Retina (tissue), 1 donor: ENCODE measurements at regions not wholly inside any gene's neighbourhood (a gene's known extent, or its start where the extent isn't known, plus 50 kb on each side); places are given as distances from the start of the nearest gene placed in this dataset.
A peak's percentile ranks its signal among the peaks of the same experiment; 100 is the strongest.

Experiments
- DNase-seq: peaks from one replicate; pipeline ENCODE4 v3.0.0-alpha.2; 2016

DNA sequence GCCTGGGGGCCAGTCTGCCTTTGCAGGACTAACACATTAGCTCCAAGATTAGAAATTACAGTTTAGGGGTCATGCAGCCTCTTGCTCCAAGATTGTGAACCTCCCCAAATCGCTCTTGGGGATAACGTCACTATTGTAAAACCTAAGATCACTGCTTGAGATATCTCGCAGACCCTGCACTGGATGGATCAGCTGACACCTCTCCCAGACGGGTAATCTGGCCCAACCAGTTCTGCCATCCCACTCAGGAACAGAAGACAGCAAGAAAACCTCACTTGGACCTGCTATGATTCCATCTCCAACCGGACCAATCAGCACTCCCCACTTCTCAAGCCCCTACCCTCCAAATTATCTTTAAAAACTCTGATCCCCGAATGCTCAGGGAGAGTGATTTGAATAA is 431.2 kb downstream of the GPM6A start:
- DNase-seq = no peak

GRCh38 chr4:175385797-175386196 is 426.3 kb downstream of the GPM6A start:
- no peak for DNase-seq

DNA sequence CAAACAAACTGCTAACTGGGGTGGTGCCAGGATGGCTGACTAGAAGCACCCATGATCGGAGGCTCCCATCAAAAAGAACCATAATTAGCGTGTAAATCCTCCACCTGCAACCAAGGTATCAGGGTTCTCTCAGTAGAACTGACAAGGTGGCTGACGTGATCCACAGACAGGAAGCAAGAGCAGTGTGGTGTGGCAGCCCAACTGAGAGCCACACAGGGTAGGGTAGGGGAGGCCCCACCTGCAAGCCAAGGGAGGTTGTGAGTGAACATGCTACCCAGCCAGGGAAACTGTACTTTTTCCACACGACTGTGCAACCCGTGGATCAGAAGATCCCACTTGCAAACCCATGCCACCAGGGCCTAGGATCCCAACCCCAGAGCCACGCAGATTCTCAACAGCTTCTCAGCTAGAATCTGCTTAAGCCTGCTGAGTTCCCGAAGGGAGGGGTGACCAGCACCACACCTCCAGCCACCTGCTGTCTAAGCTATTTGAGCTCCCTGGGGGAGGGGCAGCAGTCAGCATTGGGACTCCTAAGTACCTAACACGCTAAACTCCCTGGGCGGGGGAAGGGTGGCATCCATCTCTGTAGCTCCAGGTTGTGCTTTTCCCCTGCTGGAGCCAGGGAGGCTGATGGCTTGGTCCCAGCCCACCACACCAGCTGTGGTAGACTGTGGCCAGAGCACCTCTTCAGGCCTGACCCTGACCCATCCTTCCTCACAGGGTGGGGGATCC is 425.1 kb downstream of the GPM6A start:
- DNase-seq = no peak

DNA sequence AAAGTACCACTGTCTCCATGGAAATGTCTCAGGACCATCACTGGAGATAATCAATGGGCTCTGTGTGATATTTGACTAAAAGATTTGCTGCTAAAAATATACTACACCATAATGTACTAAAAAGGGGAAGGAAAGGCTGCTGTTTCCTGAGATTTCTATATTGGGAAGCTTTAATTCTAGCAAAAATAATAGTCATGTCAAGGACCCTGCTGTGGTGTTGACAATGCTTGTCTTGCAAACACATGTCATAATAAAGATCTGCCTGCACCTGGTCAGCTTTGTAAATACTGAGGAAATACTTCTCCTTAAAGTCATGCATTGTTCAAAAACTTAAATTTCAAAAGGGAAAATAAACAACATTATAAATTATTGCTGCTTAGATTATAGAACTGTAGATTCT is 417.9 kb downstream of the GPM6A start:
- no peak for DNase-seq

DNA sequence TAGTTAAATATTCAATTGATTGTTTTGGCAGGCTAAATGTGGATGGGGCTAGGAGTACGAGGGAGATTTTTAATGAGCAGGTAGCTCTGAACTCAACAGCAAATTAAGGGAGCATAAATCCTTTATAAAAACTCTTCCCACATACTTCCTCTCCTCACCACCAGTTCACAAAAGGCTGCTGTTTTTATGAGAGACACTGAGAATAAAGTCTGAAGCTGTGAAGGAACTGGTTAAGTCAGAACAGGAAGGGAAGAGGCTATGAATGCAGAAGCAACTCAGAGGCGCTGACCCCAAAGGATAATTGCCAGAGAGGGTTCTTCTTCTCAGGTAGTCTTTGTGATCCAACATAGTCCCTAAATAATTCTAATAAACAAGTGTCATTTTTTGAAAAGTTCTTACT is 406.1 kb downstream of the GPM6A start:
- DNase-seq = no peak

GRCh38 chr4:175407926-175408325 is 404.1 kb downstream of the GPM6A start:
- no peak for DNase-seq

DNA sequence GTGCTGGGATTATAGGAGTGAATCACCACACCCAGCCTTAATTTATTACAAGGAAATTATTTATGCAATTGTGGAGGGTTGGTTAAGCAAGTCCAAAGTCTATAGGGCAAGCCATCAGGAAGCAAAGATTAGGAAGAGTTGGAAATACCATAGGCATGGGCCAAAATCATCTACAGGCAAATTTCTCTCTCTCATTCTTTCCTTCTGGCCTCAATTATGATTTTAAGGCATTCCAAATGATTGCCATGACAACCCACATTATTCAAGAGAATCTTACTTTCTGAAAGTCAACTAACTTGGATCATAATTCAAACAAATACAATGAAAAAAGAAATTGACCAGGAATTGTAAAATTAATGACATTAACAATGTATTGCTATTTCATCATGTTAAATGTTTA is 400.8 kb downstream of the GPM6A start:
- DNase-seq = no peak

DNA sequence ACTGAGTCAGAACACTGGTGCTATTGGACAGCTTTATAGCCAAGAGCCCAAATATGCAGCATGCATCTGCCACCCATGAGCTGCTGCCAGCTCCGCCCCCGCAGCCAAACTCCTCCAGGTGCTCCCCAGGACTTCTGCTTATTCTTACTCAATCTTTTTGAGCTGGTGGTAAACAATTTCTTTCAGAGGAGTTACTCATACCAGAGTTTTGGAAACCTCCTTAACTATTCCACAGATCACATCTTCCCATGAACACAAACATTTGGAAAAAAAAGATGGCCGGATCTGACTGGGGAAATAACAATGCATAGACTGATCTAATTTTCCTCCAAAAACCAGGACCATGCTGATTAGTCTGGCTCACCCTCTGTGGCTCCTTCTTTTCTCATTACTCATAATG is 399.9 kb downstream of the GPM6A start:
- no peak for DNase-seq

GRCh38 chr4:175412746-175413145 is 399.3 kb downstream of the GPM6A start:
- no peak for DNase-seq

- no peak for DNase-seq
Observed at GRCh38 chr4:175413561-175413960, 398.5 kb downstream of the GPM6A start.

GRCh38 chr4:175414602-175415001 is 397.5 kb downstream of the GPM6A start:
- DNase-seq = no peak

- DNase-seq = no peak
Observed at GRCh38 chr4:175418516-175418915, 393.5 kb downstream of the GPM6A start.

- DNase-seq = no peak
Observed at GRCh38 chr4:175419236-175419718, 392.8 kb downstream of the GPM6A start.

GRCh38 chr4:175421506-175421905 is 390.6 kb downstream of the GPM6A start:
- no peak for DNase-seq

GRCh38 chr4:175422331-175422730 is 389.7 kb downstream of the GPM6A start:
- DNase-seq = no peak

DNA sequence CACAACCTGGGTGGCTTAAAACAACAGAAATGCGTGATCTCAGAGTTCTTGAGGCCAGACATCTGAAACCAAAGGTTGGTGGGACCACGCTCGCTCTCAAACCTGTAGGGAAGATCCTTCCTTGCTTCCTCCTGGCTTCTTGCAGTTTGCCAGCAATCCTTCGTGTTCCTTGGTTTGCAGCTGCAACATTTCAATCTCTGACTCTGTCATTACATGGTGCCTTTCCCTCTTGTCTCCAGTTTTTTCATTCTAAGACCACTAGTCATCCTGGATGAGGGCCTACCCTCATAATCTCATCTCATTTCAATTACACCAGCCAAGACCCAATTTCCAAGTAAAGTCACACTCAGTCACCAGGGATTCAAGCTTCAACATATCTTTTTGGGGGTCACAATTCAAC is 388.0 kb downstream of the GPM6A start:
- DNase-seq = no peak

DNA sequence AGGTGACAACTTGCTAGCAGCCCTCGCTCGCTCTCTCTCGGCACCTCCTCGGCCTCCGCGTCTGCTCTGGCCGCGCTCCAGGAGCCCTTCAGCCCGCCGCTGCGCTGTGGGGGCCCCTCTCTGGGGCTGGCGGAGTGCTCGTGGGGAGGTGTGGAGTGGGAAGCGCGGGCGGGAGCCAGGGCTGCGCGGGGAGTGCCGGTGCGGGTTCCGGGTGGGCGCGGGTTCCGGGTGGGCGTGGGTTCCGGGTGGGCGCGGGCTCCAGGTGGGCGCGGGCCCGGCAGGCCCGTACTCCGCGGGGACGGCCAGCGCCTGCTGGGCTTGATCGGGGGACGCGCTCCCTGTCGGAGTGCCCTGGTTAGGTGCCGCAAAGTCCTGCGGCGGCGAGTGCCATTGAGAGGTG is 384.3 kb downstream of the GPM6A start:
- no peak for DNase-seq

DNA sequence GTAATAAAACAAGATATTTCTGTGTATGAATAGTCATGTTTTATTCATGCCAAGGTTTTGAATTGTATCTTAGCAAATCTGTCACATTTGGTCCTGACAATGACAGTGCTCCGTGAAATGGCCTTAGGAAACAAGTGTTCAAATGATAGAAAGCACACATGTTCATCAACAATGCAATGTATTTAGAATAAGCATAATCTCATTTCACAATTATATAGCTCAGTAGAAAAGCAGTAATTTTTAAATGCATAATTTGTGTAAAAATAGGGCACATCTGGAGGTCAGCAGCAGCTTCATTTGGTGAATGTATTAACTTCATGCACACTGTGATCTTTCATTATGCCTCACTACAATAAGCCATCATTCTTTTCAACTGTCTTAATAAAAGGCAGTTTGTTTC is 380.4 kb downstream of the GPM6A start:
- DNase-seq = no peak

DNA sequence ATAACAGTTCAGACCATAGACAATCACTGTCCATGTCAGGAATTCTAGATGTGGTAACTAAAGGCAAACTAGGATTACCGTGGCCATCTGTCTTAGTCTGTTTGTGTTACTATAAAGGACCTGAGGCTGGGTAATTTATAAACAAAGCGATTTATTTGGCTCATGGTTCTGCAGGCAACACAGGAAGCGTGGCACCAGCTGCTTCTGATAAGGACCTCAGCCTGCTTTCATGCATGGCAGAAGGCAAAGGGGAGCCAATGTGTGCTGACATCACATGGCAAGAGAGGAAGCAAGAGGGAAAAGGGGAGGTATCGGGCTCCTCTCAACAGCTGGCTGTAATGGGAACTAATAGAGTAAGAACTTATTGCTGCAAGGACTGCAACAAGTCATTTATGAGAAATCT is 376.7 kb downstream of the GPM6A start:
- DNase-seq = peak; percentile 19

GRCh38 chr4:175436196-175436595 is 375.9 kb downstream of the GPM6A start:
- no peak for DNase-seq

GRCh38 chr4:175440786-175441185 is 371.3 kb downstream of the GPM6A start:
- DNase-seq = no peak

DNA sequence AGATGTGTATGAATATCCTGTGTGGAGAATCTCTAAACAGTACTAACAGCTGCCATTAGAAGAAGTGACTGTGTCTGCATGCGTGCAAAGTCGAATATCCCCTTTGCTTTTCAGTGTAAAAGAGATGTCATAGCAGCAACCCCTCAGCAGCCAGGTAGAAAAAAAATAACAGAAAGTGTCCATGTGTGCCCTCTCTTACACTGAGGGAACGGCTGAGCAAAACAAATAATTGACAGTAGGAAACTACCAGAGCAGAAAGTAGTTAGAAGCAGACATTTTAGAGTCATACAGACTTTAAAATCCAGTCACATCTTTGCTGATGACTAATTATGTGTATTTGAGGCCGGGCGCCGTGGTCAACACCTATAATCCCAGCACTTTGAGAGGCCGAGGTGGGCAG is 370.8 kb downstream of the GPM6A start:
- DNase-seq = no peak

GRCh38 chr4:175443547-175443946 is 368.5 kb downstream of the GPM6A start:
- DNase-seq = no peak

DNA sequence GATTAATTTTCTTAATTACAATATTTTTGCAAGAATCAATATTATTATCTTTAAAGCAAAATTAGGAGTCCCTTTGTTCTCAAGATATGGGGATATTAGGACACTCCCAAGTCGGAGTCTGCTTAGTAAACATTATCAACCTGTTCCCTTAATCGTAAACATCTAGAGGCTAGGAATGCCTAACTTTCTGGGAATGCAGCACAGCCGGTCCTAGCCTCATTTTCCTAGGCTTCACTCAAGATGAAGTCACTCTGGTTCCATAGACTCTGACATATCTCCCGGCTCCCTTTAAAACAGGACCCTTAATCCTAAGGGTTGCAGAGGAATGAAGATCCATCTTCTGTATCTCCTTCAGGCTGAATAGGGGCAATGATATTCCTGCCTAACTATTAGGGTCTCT is 367.6 kb downstream of the GPM6A start:
- no peak for DNase-seq

DNA sequence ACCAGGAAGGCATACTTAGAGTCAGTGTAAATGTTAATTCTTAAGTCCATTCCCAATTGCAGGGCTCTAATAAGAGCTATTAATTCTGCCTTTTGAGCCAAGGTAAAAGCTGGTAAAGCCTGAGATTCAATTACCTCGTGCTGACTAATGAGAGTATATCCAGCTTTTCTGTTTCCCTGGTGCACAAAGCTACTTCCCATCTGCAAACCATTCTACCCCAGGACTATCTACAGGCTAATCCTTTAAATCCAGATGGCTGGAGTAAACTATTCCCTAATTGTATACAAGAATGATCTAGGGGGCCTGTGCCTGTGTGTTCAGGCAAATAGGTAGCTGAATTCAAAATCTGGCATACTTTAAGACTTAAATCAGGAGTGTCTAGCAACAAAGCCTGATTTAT is 365.0 kb downstream of the GPM6A start:
- no peak for DNase-seq
